ENCODE measurements at regions not wholly inside any gene's neighbourhood (a gene's known extent, or its start where the extent isn't known, plus 50 kb on each side); places are given as distances from the start of the nearest gene placed in this dataset.

- TF ChIP-seq CTCF (IDR thresholded peaks at IDR 0.05; ENCODE audit: low read depth, low read length, poor library complexity, severe bottlenecking) = no peak
- TF ChIP-seq EZH2phosphoT487 (IDR thresholded peaks at IDR 0.05; ENCODE audit: borderline replicate concordance, low read length) = no peak
These were observed 182.2 kb downstream of the TTC32 start for GRCh38 chr2:19719540-19719939.

Data from DOHH2 (cell line).